IPS DF 6.9 (cell line): ENCODE measurements at regions not wholly inside any gene's neighbourhood (a gene's known extent, or its start where the extent isn't known, plus 50 kb on each side); places are given as distances from the start of the nearest gene placed in this dataset.
"Not testable (repeated sequence)": the region's sequence is repeated elsewhere in the genome, so short reads cannot be mapped to it uniquely, and the experiment has no call there.

ENCODE experiments used
- DNase-seq: peaks from one replicate; pipeline ENCODE4 v3.0.0-alpha.2; 2013; ENCODE audit warnings: low read depth, low spot score
- H3K27ac ChIP-seq: one replicate; pipeline ENCODE4 v1.5.1; 2013; ENCODE audit warnings: low read length, control low read depth
- H3K27me3 ChIP-seq: 2 replicates; pipeline ENCODE4 v1.6.1; 2013; ENCODE audit warnings: mild to moderate bottlenecking, low read length; ENCODE audit not compliant: control insufficient read depth, insufficient read depth
- H3K36me3 ChIP-seq: 2 replicates; pipeline ENCODE4 v1.6.1; 2013; ENCODE audit warnings: low read length; ENCODE audit not compliant: control insufficient read depth, insufficient read depth
- H3K4me1 ChIP-seq: 2 replicates; pipeline ENCODE4 v1.6.1; 2013; ENCODE audit warnings: low read length; ENCODE audit not compliant: control insufficient read depth, insufficient read depth
- H3K4me3 ChIP-seq: 2 replicates; pipeline ENCODE4 v1.5.1; 2013; ENCODE audit warnings: mild to moderate bottlenecking, low read length
- H3K9me3 ChIP-seq: 2 replicates; pipeline ENCODE4 v1.6.1; 2013; ENCODE audit warnings: low read length, inconsistent platforms; ENCODE audit not compliant: control insufficient read depth, insufficient read depth
- WGBS: extraction: QIAGEN DNeasy Blood & Tissue Kit; methylation state at CpG from one replicate; pipeline ENCODE4 v1.1.7; 2013; ENCODE audit warnings: mixed read lengths, missing lambda C conversion rate; ENCODE audit not compliant: insufficient read length, insufficient coverage; 5-methylcytosine and 5-hydroxymethylcytosine counted together

DNA sequence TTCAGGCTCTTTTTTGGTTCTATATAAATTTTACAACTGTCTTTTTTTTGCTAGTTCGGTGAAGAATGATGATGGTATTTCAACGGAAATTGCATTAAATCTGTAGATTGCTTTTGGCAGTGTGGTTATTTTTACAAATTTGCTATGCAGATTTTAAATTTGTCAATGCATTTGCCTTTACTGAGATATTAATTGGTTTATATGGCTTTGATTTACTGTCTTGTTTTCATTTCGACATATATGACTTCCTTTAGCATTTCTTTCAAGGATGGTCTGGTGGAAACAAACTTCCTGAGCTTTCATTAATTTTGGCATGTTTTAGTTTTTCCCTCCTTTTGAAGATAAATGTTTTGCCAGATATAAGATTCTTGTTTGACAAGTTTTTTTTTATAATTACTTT, 1522.5 kb upstream of the PRMT6 start:
- Histone ChIP-seq H3K4me3 (no peak overlapping the region), H3K4me1 (no peaks in the 10 kb centered on the region), H3K9me3 (no peaks in the 10 kb centered on the region), H3K27me3 (no peaks in the 10 kb centered on the region), H3K36me3 (no peaks in the 10 kb centered on the region), H3K27ac (no peak overlapping the region)
- no peak for DNase-seq
- WGBS = no CpG with 5 or more reads among the region's 3 CpGs

DNA sequence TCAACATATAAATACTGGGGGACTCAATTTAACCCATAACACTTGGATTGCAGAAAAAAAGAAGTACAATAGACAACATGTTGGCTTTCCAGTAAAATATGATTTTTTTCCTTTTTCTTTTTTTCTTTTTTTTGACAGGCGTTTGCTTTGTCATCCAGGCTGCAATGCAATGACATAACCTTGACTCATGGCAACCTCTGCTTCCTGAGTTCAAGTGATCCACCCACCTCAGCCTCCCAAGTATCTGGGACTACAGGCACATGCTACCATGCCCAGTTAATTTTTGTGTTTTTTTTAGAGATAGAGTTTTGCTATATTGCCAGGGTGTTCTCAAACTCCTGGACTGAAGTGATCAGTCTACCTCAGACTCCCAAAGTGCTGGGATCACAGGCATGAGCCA, 1512.0 kb upstream of the PRMT6 start:
- H3K9me3 ChIP-seq = no peaks in the 10 kb centered on the region
- no peak overlapping the region for H3K27ac ChIP-seq
- no peaks in the 10 kb centered on the region for H3K4me1 ChIP-seq
- H3K36me3 ChIP-seq = no peaks in the 10 kb centered on the region
- DNase-seq = no peak
- WGBS = no CpG with 5 or more reads among the region's 1 CpG
- no peak overlapping the region for H3K4me3 ChIP-seq
- H3K27me3 ChIP-seq = no peaks in the 10 kb centered on the region; the same call in 1 of the 2 replicates

DNA sequence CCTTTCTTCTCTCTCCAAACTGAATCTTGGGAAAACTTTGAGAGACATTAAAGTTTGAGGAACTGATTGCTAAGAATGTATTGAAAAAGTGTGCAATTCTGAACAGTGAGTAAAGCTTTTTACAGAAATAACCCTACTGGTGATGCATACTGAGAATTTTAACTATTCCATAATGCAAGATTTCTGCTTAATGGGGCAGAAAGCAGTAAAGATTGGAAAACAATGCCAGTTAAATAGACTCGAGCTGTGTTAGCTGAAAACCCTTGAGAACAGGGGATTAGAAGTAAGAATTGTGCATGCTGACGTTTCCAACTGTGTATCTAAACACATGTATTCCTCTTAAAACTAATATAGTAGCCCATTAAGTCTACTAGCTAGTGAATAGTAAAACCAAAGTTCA, 1500.2 kb upstream of the PRMT6 start:
- Histone ChIP-seq H3K27ac (no peak overlapping the region), H3K9me3 (no peaks in the 10 kb centered on the region), H3K36me3 (no peaks in the 10 kb centered on the region), H3K27me3 (no peaks in the 10 kb centered on the region), H3K4me3 (no peak overlapping the region), H3K4me1 (no peaks in the 10 kb centered on the region)
- no peak for DNase-seq
- no CpG with 5 or more reads among the region's 2 CpGs for WGBS

DNA sequence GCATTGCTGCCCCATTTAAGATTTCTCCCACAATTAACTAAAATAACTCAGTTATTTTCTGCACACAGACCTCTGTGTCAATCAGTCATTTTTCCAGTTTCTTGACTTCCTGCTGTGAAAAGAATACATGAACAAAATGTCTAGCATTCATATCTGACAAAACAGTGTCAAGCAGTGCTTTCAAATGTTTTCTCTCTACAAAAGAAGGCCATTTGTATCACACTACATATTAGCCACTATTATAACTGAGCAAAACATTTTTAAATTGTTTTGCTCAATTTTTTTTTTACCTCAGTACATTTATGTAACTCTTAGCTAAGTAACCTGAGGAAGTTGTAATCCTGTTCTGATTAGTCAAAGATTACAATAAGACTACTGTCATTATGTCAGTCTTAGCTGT, 1498.5 kb upstream of the PRMT6 start:
- H3K4me3 ChIP-seq = no peak overlapping the region
- H3K27ac ChIP-seq = no peak overlapping the region
- no peaks in the 10 kb centered on the region for H3K9me3 ChIP-seq
- DNase-seq = no peak
- no peaks in the 10 kb centered on the region for H3K4me1 ChIP-seq
- H3K27me3 ChIP-seq = no peaks in the 10 kb centered on the region
- no peaks in the 10 kb centered on the region for H3K36me3 ChIP-seq

DNA sequence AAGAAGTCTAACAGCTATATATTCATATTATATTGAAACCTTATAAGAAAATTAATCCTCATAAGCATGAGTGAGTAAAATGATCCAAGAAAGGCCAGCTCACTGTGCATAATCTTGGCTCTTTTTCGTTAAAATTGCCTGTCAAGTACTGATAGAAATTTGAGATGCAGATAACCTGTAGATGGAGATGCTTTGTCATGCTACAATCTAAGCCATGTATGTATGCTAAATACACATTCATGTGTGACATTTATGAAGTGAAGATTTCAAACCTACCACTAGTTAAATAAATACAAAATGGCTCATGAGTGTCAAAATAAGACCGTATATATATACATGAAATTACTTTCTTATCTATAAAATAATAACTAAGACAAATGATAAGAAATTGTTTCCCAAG, 1491.5 kb upstream of the PRMT6 start:
- H3K27ac ChIP-seq = no peak overlapping the region
- DNase-seq = no peak
- H3K4me3 ChIP-seq = no peak overlapping the region
- no peaks in the 10 kb centered on the region for H3K27me3 ChIP-seq
- no peaks in the 10 kb centered on the region for H3K36me3 ChIP-seq
- WGBS = no CpG with 5 or more reads among the region's 2 CpGs
- no peaks in the 10 kb centered on the region for H3K9me3 ChIP-seq
- no peaks in the 10 kb centered on the region for H3K4me1 ChIP-seq

DNA sequence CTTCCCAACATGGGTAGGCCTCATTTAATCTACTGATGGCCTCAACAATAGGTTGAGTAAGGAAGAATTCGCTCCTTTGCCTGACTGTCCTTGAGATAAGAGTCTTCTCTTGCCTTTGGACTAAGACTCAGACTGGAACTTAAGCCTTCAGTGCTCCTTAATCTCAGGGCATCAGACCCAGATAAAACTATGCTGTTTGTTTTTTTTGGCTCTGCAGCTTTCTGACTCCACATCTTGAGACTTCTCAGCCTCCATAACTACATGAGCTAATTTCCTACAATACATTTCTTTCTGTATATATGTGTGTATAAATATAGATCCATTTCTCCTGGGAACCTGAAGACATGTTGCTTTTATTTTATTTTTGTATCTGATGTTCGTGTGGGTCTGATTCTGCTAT, 1470.7 kb upstream of the PRMT6 start:
- no peaks in the 10 kb centered on the region for H3K4me1 ChIP-seq
- H3K36me3 ChIP-seq = no peaks in the 10 kb centered on the region
- H3K9me3 ChIP-seq = no peaks in the 10 kb centered on the region
- no peak overlapping the region for H3K27ac ChIP-seq
- WGBS = no CpG with 5 or more reads among the region's 2 CpGs
- no peak for DNase-seq
- no peaks in the 10 kb centered on the region for H3K27me3 ChIP-seq
- H3K4me3 ChIP-seq = no peak overlapping the region

DNA sequence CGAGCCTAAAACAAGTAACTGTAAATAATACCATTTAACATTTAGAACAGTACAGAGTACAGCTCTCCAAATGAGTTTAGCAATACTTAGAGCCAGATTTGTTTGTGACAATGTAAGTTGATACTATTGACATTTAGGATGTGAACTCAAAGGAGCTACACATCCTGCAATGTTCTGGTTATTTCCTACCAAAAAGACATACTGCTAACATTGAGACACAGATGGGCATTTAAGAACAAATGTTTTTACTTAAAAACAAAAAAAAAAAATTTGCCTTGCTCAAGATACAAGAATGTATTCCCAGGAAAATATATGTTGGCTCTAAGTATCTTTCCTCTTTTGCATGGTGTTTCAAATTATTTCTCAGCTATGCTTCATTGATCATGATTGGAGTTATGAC, 1464.8 kb upstream of the PRMT6 start:
- Histone ChIP-seq H3K27me3 (no peaks in the 10 kb centered on the region), H3K4me1 (no peaks in the 10 kb centered on the region), H3K4me3 (no peak overlapping the region), H3K9me3 (no peaks in the 10 kb centered on the region), H3K36me3 (no peaks in the 10 kb centered on the region), H3K27ac (no peak overlapping the region)
- DNase-seq = no peak
- no CpG with 5 or more reads among the region's 1 CpG for WGBS

DNA sequence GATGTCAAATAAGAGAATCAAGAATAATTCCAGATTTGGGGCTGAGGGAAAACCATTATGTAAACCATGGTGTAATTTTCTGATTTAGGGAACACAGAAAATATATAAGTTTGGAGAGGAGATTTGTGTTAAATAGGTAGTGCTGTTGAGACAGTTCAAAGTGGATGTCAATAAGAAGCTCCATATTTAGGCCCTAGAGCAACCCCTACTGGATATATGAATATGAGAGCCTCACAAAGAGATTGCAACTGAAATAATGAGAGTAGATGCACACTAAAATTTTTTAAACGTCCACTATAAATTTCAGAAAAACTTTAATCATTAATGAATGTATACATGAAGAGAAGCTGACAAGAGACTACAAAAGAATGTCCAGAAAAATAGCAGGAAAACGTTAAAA, 1447.8 kb upstream of the PRMT6 start:
- WGBS = no CpG with 5 or more reads among the region's 2 CpGs
- no peak for DNase-seq

DNA sequence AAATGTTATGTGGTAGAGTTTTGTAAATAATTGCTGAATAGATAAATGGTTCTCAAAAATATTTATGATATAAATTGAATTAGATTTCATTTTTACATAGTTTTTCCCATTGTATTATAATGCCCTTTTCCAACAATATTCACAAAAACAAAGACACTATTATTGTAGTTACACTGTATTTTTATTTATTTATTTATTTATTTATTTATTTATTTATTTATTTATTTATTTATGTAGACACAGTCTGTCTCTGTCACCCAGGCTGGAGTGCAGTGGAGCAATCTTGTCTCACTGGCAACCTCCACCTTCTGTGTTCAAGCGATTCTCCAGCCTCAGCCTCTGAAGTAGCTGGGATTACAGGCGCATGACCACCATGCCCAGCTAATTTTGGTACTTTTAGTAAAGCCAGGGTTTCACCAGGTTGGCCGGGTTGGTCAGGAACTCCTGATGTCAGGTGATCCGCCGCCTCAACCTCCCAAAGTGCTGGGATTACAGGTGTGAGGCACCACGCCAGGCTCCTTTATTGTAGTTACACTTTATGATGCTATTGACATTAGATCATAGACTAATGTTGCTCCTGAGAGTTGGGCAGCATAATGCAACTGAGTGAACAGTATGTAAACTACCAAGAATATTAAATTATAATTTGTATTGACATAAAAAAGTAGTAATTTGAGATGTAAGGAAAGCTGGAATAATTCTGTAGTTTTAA, 1430.0 kb upstream of the PRMT6 start:
- Histone ChIP-seq H3K36me3 (no peaks in the 10 kb centered on the region), H3K27me3 (no peaks in the 10 kb centered on the region), H3K4me3 (no peak overlapping the region), H3K9me3 (no peaks in the 10 kb centered on the region), H3K4me1 (no peaks in the 10 kb centered on the region), H3K27ac (no peak overlapping the region)
- WGBS = no CpG with 5 or more reads among the region's 6 CpGs
- no peak for DNase-seq

More for the DNA sequence above, 1447.8 kb upstream of the PRMT6 start:
- Histone ChIP-seq H3K9me3 (no peaks in the 10 kb centered on the region), H3K4me1 (no peaks in the 10 kb centered on the region), H3K27me3 (no peaks in the 10 kb centered on the region), H3K4me3 (no peak overlapping the region), H3K27ac (no peak overlapping the region), H3K36me3 (no peaks in the 10 kb centered on the region)

DNA sequence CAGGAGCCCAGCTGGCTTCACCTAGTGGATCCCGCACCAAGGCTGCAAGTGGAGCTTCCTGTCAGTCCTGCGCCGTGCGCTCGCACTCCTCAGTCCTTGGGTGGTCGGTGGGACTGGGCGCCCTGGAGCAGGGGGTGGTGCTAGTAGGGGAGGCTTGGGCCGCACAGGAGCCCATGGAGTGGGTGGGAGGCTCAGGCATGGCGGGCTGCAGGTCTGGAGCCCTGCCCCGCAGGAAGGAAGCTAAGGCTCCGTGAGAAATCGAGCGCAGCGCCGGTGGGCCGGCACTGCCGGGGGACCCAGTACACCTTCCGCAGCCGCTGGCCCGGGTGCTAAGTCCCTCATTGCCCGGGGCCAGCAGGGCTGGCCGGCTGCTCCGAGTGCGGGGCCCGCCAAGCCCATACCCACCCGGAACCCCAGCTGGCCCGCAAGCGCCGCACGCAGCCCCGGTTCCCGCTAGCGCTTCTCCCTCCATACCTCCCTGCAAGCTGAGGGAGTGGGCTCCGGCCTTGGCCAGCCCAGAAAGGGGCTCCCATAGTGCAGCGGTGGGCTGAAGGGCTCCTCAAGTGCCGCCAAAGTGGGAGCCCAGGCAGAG, 1425.2 kb upstream of the PRMT6 start:
- H3K9me3 ChIP-seq, DNase-seq, H3K36me3 ChIP-seq, H3K4me3 ChIP-seq, H3K4me1 ChIP-seq, H3K27ac ChIP-seq, H3K27me3 ChIP-seq: not testable (repeated sequence)
- no CpG with 5 or more reads among the region's 36 CpGs for WGBS
